Ishikawa (cell line): ENCODE measurements at regions not wholly inside any gene's neighbourhood (a gene's known extent, or its start where the extent isn't known, plus 50 kb on each side); places are given as distances from the start of the nearest gene placed in this dataset.

Experiments used
- CEBPB ChIP-seq: IDR thresholded peaks from 2 replicates; pipeline ENCODE4 v1.6.1; 2012
- CREB1 ChIP-seq: IDR thresholded peaks from 2 replicates; pipeline ENCODE4 v1.6.1; 2012; ENCODE audit warnings: low read depth
- EGR1 ChIP-seq: IDR thresholded peaks from 2 replicates; pipeline ENCODE4 v1.6.1; 2012
- EP300 ChIP-seq: IDR thresholded peaks from 2 replicates; pipeline ENCODE4 v1.6.1; 2012; ENCODE audit warnings: borderline replicate concordance
- FOXM1 ChIP-seq: IDR thresholded peaks from 2 replicates; pipeline ENCODE4 v1.6.1; 2012; ENCODE audit warnings: low read depth, borderline replicate concordance
- MAX ChIP-seq: IDR thresholded peaks from 2 replicates; pipeline ENCODE4 v1.6.1; 2012
- NFIC ChIP-seq: IDR thresholded peaks from 2 replicates; pipeline ENCODE4 v1.6.1; 2012
- RAD21 ChIP-seq: IDR thresholded peaks from 2 replicates; pipeline ENCODE4 v1.6.1; 2012; ENCODE audit warnings: low read depth
- REST ChIP-seq: IDR thresholded peaks from 2 replicates; pipeline ENCODE4 v1.6.1; 2012; ENCODE audit warnings: low read depth, mild to moderate bottlenecking
- TAF1 ChIP-seq: IDR thresholded peaks from 2 replicates; pipeline ENCODE4 v1.6.1; 2012; ENCODE audit warnings: low read depth, mild to moderate bottlenecking
- TCF12 ChIP-seq: IDR thresholded peaks from 2 replicates; pipeline ENCODE4 v1.6.1; 2012; ENCODE audit warnings: low read depth
- TEAD4 ChIP-seq: IDR thresholded peaks from 2 replicates; pipeline ENCODE4 v1.6.1; 2012
- USF1 ChIP-seq: IDR thresholded peaks from 2 replicates; pipeline ENCODE4 v1.6.1; 2012
- YY1 ChIP-seq: IDR thresholded peaks from 2 replicates; pipeline ENCODE4 v1.6.1; 2012; ENCODE audit warnings: low read depth
- ZBTB7A ChIP-seq: IDR thresholded peaks from 2 replicates; pipeline ENCODE4 v1.6.1; 2012; ENCODE audit warnings: low read depth

- TF ChIP-seq TCF12 (no peak), EP300 (no peak), YY1 (no peak), FOXM1 (no peak), NFIC (no peak), REST (no peak), TAF1 (no peak), MAX (no peak), TEAD4 (no peak), EGR1 (no peak), USF1 (no peak)
Observed at GRCh38 chr3:68662176-68662575, 270.2 kb downstream of the TAFA4 start.

GRCh38 chr3:68648494-68648893 lies 283.9 kb downstream of the TAFA4 start:
- no peak for TF ChIP-seq RAD21
- no peak for TF ChIP-seq FOXM1
- no peak for TF ChIP-seq NFIC
- no peak for TF ChIP-seq TEAD4
- TF ChIP-seq CREB1, result no peak
- no peak for TF ChIP-seq CEBPB
- no peak for TF ChIP-seq TAF1
- no peak for TF ChIP-seq USF1
- TF ChIP-seq YY1, result no peak
- TF ChIP-seq ZBTB7A, result no peak
- no peak for TF ChIP-seq REST
- TF ChIP-seq MAX, result no peak
- TF ChIP-seq TCF12, result no peak

- no peak for TF ChIP-seq TEAD4
- TF ChIP-seq CEBPB, result no peak
- TF ChIP-seq RAD21, result no peak
- TF ChIP-seq MAX, result no peak
- no peak for TF ChIP-seq REST
- TF ChIP-seq EP300, result no peak
- no peak for TF ChIP-seq NFIC
- no peak for TF ChIP-seq TAF1
- no peak for TF ChIP-seq ZBTB7A
- TF ChIP-seq CREB1, result no peak
- no peak for TF ChIP-seq USF1
- no peak for TF ChIP-seq YY1
- no peak for TF ChIP-seq TCF12
- TF ChIP-seq EGR1, result no peak
- no peak for TF ChIP-seq FOXM1
Observed at GRCh38 chr3:68631850-68632545, 300.3 kb downstream of the TAFA4 start.

GRCh38 chr3:68620211-68620610 lies 312.1 kb downstream of the TAFA4 start:
- TF ChIP-seq MAX (no peak), CEBPB (no peak), USF1 (no peak), CREB1 (no peak), YY1 (no peak)
